WI38 (cell line): ENCODE measurements at regions not wholly inside any gene's neighbourhood (a gene's known extent, or its start where the extent isn't known, plus 50 kb on each side); places are given as distances from the start of the nearest gene placed in this dataset.

Source experiments
- H3K4me3 ChIP-seq: 2 replicates; pipeline ENCODE4 v1.5.1; 2011; ENCODE audit warnings: low read depth, mild to moderate bottlenecking, control low read depth, low read length
- CTCF ChIP-seq: IDR thresholded peaks from 2 replicates; pipeline ENCODE4 v1.5.1; 2012; ENCODE audit warnings: low read depth, mild to moderate bottlenecking, control low read depth, low read length

- no peak overlapping the region for H3K4me3 ChIP-seq
Observed at GRCh38 chr6:139940741-139941729, 566.6 kb upstream of the CITED2 start.

GRCh38 chr6:139939189-139939979, 564.9 kb upstream of the CITED2 start:
- H3K4me3 ChIP-seq = no peak overlapping the region
- no peak for TF ChIP-seq CTCF

More at GRCh38 chr6:139940741-139941729, 566.6 kb upstream of the CITED2 start:
- no peak for TF ChIP-seq CTCF

GRCh38 chr6:139932671-139933070, 558.2 kb upstream of the CITED2 start:
- H3K4me3 ChIP-seq = no peak overlapping the region
- no peak for TF ChIP-seq CTCF

- no peak for TF ChIP-seq CTCF
- no peak overlapping the region for H3K4me3 ChIP-seq
Observed at GRCh38 chr6:139931747-139932146, 557.3 kb upstream of the CITED2 start.

- TF ChIP-seq CTCF = no peak
Observed at GRCh38 chr6:139927742-139928305, 553.4 kb upstream of the CITED2 start.

GRCh38 chr6:139927236-139927635, 552.8 kb upstream of the CITED2 start:
- H3K4me3 ChIP-seq = no peak overlapping the region
- TF ChIP-seq CTCF = no peak

More at GRCh38 chr6:139927742-139928305, 553.4 kb upstream of the CITED2 start:
- H3K4me3 ChIP-seq = no peak overlapping the region

- no peak for TF ChIP-seq CTCF
- H3K4me3 ChIP-seq = no peak overlapping the region
Observed at GRCh38 chr6:139926711-139927110, 552.3 kb upstream of the CITED2 start.
